ENCODE measurements at regions not wholly inside any gene's neighbourhood (a gene's known extent, or its start where the extent isn't known, plus 50 kb on each side); places are given as distances from the start of the nearest gene placed in this dataset.
"Not testable (repeated sequence)": the region's sequence is repeated elsewhere in the genome, so short reads cannot be mapped to it uniquely, and the experiment has no call there.

DNA sequence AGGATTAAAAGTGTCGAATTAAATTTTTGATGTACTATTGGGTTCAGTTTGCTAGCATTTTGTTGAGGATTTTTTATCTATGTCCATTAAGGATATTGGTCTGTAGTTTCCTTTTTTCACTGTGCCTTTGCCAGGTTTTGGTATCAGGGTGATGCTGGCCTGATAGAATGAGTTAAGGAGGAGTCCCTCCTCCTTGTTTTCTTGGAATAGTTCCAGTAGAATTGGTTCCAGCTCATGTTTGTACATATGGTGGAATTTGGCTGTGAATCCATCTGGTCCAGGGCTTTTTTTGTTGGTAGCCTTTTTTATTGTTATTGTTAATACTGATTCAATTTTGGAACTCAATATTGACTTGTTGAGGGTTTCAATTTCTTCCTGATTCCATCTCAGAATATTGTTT, 141.8 kb downstream of the SIM1 start:
- no peak for DNase-seq (ENCODE audit: low read depth)

DNA sequence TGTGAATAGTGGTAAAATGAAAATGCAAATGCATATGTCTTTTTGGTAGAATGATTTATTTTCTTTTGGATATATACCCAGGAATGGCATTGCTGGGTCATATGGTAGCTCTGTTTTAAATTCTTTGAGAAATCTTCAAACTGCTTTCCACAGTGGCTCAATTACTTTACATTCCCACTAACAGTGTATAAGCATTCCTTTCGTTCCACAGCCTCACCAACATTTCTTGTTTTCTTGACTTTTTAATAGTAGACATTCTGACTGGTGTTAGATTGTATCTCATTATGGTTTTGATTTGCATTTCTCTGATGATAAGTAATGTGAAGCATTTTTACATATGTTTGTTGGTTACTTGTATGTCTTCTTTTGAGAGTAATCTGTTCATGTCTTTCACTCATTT, 144.0 kb downstream of the SIM1 start:
- no peak for DNase-seq (ENCODE audit: low read depth)

GRCh38 chr6:100317031-100317430, 147.7 kb downstream of the SIM1 start:
- no peak for DNase-seq (ENCODE audit: low read depth)

GRCh38 chr6:100314186-100314585, 150.5 kb downstream of the SIM1 start:
- DNase-seq (ENCODE audit: low read depth), result no peak

- DNase-seq (ENCODE audit: low read depth), result no peak
Measured at GRCh38 chr6:100311707-100312251, 152.9 kb downstream of the SIM1 start.

DNA sequence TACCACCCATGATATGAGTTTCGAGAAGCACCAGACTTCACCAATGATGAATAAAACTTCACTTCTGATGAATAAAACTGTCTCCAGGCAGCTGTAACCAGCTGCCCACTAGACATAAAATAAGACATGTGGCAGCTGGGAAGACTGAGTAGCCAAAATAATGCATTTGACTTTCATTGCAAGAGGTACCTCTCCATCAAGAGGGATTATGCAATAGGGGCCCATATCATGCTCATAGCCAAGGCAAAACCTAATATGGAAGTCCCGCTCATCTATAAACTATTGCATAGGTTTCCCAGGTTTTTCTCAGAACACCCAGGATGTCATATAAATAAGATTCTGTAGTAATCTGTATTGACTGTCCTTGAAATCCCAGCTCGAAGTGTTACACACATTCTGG, 155.5 kb downstream of the SIM1 start:
- no peak for DNase-seq (ENCODE audit: low read depth)

DNA sequence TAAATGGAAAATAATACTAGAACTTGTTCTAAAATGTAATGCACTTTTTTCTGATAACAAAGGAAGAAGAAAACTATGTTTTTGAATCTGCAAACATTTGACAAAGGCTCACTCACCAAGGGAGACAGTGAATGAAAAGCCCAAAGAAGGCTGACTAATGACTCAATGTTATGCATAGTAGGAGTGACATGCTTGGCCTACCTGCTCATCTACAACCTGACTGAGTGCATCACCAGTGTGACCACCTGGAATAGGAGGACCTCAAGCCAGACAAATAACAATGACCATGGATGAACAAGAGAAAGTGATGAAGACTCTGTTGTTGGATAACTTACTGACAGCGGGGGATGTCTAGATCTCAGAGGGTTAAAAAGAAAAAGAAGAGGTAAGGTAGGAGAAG, 157.2 kb downstream of the SIM1 start:
- no peak for DNase-seq (ENCODE audit: low read depth)

DNA sequence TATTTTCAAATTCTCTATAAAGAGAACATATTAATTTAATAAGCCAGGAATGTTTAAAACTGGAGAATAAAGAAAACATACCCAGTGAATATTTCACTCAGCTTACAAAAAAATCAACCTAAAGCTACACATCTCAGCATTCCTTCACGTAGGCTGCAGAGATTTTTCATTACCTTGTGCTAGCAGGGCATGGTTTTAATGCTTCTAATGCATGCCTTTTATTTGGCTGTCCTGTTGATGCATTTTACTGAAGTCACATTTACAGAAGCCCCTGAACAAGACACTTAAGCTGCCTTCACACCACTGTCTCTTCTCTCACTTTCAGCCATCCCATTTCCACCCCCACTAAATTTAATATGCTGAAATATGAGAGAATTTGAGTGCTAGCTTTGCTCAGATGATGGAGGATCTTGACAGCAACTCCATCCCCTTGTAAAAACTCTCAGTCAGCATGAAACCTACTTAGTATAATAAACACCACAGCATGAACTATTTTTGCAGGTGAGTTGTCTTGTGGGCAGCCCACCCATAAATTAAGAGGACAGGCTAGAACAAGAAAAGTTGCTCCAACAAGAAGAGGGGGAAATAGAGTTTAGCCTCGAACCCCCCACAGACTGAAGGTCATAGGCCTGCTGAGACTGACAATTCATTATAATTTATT, 159.4 kb downstream of the SIM1 start:
- DNase-seq (ENCODE audit: low read depth), result no peak

- peak; percentile 8 for DNase-seq (ENCODE audit: low read depth)
Measured at GRCh38 chr6:100304575-100304974, 160.1 kb downstream of the SIM1 start.

DNA sequence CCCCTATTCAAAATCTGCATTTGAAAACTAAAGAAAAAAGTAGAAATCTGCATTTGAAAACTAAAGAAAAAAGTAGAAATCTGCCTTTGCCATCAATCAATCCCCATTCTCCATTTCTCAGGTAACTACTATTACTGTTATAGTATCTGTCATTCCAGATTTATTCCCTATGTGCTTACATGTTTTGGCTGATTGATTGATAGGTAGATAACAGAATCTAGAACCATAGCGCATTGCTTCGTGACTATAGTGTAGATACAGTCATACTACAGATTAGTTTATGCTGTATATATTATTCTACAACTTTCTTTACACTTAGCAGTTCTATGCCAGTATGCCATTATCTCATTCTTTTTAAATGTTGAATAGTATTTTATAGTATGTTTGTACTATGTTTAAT, 163.0 kb downstream of the SIM1 start:
- DNase-seq (ENCODE audit: low read depth), result no peak

DNA sequence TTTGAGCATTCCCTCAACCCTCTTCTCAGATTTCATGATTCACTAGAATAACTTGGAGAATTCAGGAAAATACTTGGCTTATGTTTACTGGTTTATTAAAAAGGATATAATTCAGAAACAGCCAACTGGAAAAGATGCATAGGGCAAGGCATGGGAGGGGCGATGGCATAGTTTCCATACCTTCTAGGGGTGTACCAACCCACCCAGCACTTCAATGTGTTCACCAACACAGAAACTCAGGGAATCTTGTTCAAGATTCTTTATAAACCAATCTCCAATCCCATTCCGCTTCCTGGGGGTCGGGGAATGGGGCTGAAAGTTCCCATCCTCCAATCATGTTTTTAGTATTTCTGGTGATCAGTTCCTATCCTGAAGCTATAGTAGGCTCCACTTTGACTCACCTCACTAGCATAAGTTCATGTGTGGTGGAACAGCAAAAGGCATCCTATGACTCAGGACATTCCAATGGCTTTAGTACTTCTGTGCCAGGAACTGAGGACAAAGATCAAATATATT, 164.4 kb downstream of the SIM1 start:
- peak; percentile 96 for DNase-seq (ENCODE audit: low read depth)

DNA sequence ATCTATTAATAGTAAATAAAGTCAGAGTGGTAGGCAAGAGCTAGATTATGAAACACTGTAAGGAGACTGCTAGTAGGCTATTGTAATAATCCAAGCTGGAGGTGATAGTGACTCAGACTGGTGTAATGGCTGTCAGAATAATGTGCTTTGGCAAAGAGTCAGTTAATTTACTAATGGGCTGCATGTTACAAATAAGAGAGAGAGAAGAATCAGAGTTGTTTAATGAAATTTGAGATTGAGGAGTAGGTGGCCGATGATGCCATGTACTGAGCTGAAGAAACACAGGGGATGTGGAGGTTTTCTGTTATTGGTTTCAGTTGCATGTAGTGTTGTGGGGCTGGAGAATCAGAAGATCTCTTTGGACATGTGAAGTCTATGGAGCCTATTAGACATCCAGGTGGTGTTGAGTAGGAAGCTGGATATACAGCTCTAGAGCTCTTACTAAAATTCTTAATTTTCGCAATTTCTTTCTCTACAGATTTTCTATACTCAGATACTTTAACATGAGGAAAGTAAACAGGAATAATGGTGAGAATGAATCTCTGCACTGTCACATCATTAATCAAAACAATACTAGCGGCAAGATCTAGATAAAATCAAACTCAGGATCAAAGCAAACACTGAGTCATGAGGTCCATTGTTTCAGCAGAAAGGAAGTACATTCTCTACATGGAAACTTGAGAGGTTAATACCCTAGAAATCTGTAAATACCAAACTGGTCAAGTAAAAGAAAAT, 167.7 kb downstream of the SIM1 start:
- DNase-seq (ENCODE audit: low read depth), result peak; percentile 83

GRCh38 chr6:100295172-100295571, 169.5 kb downstream of the SIM1 start:
- DNase-seq (ENCODE audit: low read depth), result not testable (repeated sequence)

- peak; percentile 18 for DNase-seq (ENCODE audit: low read depth)
Measured at GRCh38 chr6:100289285-100289684, 175.4 kb downstream of the SIM1 start.

DNA sequence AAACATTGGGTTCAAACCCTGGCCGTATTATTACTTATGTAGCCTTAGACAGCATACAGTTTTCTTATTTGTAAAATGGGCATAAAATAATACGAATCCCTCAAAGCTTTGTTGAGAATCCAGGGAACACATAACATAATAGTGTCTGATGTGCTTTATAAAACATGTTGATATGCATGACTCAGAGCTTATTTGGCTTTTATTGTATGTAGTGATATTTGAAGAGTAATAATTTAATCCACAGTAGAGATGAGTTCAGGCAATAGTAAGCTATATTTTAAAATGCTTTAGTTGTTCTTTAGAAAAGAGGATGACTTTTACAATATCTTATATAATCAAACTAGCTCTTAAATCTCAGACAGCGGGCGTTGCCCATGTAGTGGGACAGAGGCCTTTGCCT, 176.4 kb downstream of the SIM1 start:
- no peak for DNase-seq (ENCODE audit: low read depth)

DNA sequence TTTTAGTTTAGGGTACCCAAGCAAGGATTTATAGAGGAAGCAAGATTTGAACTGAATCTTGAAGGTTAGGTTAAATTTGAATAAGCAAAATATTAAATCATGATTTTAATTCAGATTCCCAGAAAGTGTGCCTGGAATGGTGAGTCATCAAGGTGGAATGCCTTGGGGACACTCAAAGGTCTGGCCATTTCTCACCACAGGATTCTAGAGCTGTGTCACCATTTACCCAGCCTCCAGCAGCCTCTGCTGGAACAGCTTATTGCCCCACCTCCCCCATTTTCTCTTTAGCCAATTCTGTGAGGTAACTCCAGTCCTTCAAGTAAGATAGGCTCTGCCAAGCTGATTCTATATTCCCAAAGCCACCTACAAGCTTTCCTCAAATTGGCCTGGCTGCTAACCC, 181.4 kb downstream of the SIM1 start:
- peak; percentile 84 for DNase-seq (ENCODE audit: low read depth)

GRCh38 chr6:100281471-100281901, 183.2 kb downstream of the SIM1 start:
- no peak for DNase-seq (ENCODE audit: low read depth)

GRCh38 chr6:100276311-100277057, 188.2 kb downstream of the SIM1 start:
- no peak for DNase-seq (ENCODE audit: low read depth)

DNA sequence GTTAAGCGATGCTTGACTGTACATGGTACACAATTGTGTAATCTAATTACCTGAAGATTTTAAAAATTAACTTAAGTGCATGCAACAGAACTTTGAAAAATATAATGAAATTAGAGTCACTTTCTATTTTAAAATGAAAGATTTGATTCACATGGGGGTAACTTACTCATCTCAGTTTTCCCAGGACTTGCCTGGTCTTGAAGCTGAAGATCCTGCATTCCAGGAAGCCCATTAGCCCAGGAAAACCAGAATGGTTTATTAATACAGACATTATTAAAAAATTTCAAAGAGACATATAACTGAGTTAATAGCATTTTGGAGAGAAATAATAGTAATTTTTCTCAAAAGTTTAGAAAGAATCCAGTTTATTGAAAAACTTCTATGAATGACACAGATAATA, 190.6 kb downstream of the SIM1 start:
- no peak for DNase-seq (ENCODE audit: low read depth)

DNA sequence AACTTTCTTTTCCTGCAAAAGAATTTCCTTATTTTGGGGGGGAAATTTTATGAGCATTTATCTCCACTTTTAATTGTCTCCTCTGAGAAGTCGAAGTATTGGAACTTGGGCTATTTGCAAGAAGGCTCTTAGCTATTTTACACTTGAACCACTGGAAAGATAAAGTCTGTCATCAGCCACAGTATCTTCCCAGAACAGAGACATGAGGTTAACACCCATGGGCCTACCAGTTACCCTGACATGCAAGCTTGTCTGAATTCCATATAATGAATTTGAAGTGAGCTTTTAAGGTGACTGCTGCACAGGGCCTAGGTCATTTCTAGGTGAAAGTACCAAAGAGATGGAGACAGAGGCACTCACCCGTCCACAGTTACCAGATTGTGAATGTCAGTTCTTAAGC, 193.1 kb downstream of the SIM1 start:
- DNase-seq (ENCODE audit: low read depth), result no peak

DNA sequence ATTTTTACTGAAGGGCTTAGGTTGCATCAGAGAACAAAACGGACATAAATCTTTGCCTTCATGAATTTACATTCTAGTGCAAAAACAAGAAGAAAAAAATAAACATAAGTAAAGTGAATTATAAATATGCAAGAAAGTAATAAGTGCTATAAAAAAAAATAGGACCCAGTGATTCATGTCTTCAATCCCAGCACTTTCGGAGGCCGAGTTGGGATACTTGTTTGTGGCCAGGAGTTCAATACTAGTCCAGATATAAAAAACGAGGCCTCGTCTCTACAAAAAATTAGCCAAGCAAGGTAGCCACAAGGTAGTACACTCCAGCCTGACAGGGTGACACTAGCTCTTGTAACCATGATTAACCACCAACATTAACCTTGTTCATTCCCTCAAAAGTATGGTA, 193.5 kb downstream of the SIM1 start:
- DNase-seq (ENCODE audit: low read depth), result no peak

DNA sequence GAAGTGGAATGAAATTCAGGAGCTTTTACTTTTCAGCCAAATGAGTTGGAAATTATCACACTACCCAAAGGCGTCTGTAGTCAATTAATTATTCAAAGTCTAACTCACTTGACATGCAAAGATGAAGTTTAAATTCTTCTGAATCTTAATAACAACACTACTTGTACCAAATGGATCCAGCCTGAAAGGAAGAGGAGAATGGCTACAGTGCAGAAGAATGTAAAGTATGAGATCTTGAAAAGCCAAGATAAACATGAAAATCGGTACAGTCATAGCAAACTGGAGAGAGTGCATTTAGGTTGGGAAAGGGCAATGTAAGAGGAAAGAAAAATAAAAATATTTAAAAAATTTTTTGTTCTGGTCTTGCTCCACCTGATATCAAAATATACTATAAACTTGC, 195.5 kb downstream of the SIM1 start:
- DNase-seq (ENCODE audit: low read depth), result peak; percentile 52

Data from HT1080 (cell line).